WI38 (cell line): ENCODE measurements at regions not wholly inside any gene's neighbourhood (a gene's known extent, or its start where the extent isn't known, plus 50 kb on each side); places are given as distances from the start of the nearest gene placed in this dataset.

ENCODE experiments used
- H3K4me3 ChIP-seq: 2 replicates; pipeline ENCODE4 v1.5.1; 2011; ENCODE audit warnings: low read depth, mild to moderate bottlenecking, control low read depth, low read length
- TF ChIP-seq, protein P1 (sequence below): IDR thresholded peaks from 2 replicates; pipeline ENCODE4 v1.5.1; 2012; ENCODE audit warnings: low read depth, mild to moderate bottlenecking, control low read depth, low read length

DNA sequence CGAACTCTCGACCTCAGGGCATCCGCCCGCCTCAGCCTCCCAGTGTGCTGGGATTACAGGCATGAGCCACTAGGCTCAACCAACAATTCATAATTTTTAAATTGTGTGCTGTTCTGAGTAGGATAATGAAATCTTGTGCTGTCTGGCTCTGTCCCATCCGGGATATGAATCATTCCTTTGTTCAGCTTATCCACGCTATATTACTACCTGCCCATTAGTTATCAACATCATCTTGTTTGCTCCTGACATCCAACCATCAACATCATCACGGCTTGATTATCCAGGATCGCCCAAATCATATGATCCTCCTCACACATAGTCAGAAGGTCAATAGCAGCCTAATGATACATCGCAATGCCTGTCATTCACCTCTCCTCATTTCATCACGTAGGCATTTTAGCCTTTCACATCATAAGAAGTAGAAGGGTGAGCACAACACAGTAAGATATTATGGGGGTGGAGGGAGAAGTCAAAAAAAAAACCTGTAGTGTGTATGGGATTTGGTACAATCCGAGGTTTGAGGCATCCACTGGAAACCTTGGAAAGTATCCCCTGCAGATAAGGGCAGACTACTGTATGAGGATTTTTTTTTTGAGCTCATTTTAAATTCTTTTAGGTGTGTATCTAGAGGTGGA, 77.0 kb upstream of the SIAH1 start:
- H3K4me3 ChIP-seq = no peak overlapping the region
- TF ChIP-seq, protein P1, sequence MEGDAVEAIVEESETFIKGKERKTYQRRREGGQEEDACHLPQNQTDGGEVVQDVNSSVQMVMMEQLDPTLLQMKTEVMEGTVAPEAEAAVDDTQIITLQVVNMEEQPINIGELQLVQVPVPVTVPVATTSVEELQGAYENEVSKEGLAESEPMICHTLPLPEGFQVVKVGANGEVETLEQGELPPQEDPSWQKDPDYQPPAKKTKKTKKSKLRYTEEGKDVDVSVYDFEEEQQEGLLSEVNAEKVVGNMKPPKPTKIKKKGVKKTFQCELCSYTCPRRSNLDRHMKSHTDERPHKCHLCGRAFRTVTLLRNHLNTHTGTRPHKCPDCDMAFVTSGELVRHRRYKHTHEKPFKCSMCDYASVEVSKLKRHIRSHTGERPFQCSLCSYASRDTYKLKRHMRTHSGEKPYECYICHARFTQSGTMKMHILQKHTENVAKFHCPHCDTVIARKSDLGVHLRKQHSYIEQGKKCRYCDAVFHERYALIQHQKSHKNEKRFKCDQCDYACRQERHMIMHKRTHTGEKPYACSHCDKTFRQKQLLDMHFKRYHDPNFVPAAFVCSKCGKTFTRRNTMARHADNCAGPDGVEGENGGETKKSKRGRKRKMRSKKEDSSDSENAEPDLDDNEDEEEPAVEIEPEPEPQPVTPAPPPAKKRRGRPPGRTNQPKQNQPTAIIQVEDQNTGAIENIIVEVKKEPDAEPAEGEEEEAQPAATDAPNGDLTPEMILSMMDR = no peak

DNA sequence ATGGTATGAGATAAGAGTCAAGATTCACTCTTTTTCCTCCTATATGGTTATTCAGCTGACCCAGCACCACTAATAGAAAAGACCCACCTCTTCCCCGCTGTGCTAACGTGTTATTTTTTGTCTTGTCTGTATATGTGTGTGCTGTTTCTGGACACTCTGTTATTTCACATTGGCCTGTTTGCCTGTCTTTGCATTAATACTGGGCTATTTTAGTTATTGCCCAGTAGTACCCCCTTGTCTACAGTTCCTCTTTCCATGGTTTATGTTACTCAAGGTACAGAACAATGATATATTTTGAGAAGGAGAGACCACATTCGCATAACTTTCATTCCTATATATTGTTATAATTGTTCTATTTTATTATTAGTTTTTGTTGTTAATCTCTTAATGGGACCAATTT, 74.0 kb upstream of the SIAH1 start:
- no peak overlapping the region for H3K4me3 ChIP-seq
- TF ChIP-seq, protein P1 = no peak

DNA sequence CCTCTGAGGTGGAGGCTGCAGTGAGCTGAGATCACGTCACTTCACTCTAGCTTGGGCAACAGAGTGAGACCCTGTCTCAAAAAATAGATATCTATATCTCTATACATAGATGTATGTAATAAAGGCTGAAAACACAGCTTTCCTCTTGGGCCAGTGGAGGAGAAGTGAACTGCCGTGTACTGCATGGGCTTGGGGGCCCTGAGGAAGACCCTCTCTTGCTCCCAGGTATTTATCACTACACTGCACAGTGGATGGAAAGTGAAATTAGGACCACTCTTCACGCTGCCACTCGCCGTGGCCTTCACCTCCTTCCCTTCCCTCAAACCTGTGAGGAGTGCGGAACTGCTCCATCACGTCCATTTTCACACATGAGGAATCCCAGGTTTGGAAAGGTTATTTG, 68.8 kb upstream of the SIAH1 start:
- H3K4me3 ChIP-seq = no peak overlapping the region

DNA sequence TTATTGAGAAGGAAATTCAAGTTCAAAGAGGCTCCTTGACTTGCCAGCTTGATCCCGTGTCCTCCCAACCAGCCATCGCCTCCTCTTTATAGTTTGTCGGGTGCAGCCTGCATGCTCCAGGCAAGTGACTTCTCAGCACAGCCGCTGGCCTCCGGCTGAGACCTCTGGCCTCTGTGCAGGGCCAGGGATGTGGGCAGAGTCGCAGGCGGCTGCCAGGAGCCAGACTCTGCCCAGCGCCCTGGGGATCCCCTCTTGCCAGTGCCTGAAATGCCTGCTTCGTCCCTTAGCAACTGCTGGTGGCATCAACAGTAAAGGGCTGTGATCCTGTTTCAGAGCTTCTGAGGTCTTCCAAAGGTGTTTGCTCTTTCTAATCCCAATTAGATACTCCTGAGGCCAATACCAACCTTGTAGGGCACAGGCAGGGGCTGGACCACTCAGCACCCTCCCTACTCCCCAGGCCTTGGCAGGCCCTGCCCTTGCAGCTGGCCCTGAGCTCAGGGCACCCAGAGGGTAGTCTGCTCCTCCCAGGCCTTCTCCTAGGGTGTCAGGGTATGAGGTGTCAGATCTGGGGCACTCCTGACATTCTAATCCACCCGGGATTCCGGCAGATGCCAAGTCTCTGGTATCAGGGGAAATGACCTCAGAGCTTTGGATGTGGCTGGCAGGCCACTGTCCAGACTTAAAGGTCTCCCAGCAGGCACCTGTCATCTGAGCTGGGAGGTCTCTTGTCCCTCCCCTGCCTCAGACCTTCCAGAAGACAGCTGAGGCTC, 68.0 kb upstream of the SIAH1 start:
- H3K4me3 ChIP-seq = no peak overlapping the region
- TF ChIP-seq, protein P1 = no peak

More for the DNA sequence above, 68.8 kb upstream of the SIAH1 start:
- TF ChIP-seq, protein P1 = no peak

DNA sequence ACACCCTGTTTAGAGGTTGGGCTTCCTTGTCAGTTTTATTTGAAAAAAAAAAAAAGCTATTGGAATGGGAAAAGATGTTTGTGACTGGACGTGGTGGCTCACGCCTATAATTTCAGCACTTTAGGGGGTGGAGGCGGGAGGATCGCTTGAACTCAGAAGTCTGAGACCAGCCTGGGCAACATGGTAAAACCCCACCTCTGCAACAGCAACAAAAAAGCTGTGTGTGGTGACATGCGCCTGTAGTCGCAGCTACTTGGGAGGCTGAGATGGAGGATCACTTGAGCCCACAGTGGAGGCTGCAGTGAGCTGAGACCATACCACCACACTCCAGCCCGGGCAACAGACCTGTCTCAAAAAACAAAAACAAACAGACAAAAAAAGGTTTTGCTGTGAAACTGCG, 66.1 kb upstream of the SIAH1 start:
- H3K4me3 ChIP-seq = no peak overlapping the region
- TF ChIP-seq, protein P1 = no peak

DNA sequence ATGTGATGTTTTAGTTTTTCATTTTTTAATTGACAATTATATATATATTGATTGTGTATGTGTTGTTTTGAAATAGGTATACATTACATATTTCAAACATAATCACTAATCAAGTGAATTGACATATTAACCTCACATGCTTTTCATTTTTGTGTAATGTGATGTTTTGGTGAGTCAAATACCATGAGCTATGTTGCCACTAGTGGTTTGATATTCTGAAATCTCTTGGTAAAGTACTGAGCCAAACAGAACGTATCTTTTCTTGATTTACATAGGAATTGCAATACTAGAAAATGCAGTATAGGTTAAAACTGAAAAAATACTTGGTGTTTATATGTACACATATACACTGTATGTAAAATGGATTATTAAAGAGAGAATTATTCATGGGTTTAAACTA, 65.2 kb upstream of the SIAH1 start:
- no peak overlapping the region for H3K4me3 ChIP-seq
- TF ChIP-seq, protein P1 = no peak

DNA sequence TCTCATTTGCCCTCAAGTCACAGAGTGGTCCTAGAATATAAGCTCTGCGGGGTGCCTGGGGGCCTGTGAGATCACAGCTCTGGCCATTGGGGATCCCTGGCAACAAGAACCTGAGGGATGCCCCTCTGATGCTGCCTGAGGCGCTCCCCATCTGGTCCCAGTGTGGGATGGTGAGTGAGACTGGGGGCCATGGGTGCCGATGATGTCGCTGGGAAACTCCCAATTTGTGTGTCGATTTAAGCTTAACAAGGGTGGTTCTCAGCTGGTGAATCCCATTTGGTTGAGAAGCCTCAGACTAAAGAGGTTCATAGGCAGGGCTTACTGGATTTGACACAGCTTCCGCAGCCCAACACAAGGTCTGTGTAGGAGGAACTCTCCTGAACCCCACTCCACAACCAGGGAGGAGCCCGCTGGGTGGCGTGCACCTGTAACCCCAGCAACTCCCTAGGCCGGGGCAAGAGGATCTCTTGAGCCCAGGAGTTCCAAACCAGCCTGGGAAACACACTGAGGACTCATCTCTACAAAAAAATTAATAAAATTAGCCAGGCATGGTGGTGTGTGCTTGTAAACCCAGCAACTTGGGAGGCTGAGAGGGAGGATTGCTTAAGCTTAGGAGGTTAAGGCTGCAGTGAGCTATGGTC, 63.7 kb upstream of the SIAH1 start:
- H3K4me3 ChIP-seq = no peak overlapping the region
- TF ChIP-seq, protein P1 = no peak
